ENCODE measurements at regions not wholly inside any gene's neighbourhood (a gene's known extent, or its start where the extent isn't known, plus 50 kb on each side); places are given as distances from the start of the nearest gene placed in this dataset.

GRCh38 chr14:60349663-60350365, 100.8 kb downstream of the PPM1A start:
- DNase-seq (ENCODE audit: low spot score): peak; percentile 34

- no peak for DNase-seq (ENCODE audit: low spot score)
Observed at GRCh38 chr14:60350366-60350720, 101.3 kb downstream of the PPM1A start.

GRCh38 chr14:60353420-60353819, 104.4 kb downstream of the PPM1A start:
- DNase-seq (ENCODE audit: low spot score): no peak

GRCh38 chr14:60355768-60356167, 106.7 kb downstream of the PPM1A start:
- no peak for DNase-seq (ENCODE audit: low spot score)

- DNase-seq (ENCODE audit: low spot score): no peak
Observed at GRCh38 chr14:60356386-60356785, 107.4 kb downstream of the PPM1A start.

GRCh38 chr14:60356906-60357550, 108.0 kb downstream of the PPM1A start:
- DNase-seq (ENCODE audit: low spot score): no peak

GRCh38 chr14:60357551-60358149, 108.6 kb downstream of the PPM1A start:
- DNase-seq (ENCODE audit: low spot score): no peak

GRCh38 chr14:60363275-60363674, 114.3 kb downstream of the PPM1A start:
- DNase-seq (ENCODE audit: low spot score): no peak

GRCh38 chr14:60363687-60364086, 114.7 kb downstream of the PPM1A start:
- no peak for DNase-seq (ENCODE audit: low spot score)

- DNase-seq (ENCODE audit: low spot score): no peak
Observed at GRCh38 chr14:60381909-60382308, 104.0 kb downstream of the C14orf39 start.

All from H4 (cell line).